ENCODE measurements at regions not wholly inside any gene's neighbourhood (a gene's known extent, or its start where the extent isn't known, plus 50 kb on each side); places are given as distances from the start of the nearest gene placed in this dataset.

- no peak for DNase-seq (ENCODE audit: low spot score)
- ChIA-PET POLR2A (no interaction called here), CTCF (no interaction called here)
- no peak overlapping the region for H3K4me3 Mint-ChIP-seq
- no peak for TF ChIP-seq FOXJ3 (CRISPR knock-in tag; IDR thresholded peaks at IDR 0.05; ENCODE audit: borderline replicate concordance)
- TF ChIP-seq ERG (CRISPR knock-in tag; IDR thresholded peaks at IDR 0.05), result no peak
- no peak for TF ChIP-seq ZBTB21 (CRISPR knock-in tag; IDR thresholded peaks at IDR 0.05; ENCODE audit: borderline replicate concordance)
- no peak for TF ChIP-seq SMAD4 (CRISPR knock-in tag; IDR thresholded peaks at IDR 0.05)
- TF ChIP-seq GRHL2 (CRISPR knock-in tag; IDR thresholded peaks at IDR 0.05; ENCODE audit: insufficient replicate concordance, severe bottlenecking), result no peak
- no peak for TF ChIP-seq FOXP1 (CRISPR knock-in tag; IDR thresholded peaks at IDR 0.05; ENCODE audit: borderline replicate concordance)
- no peak for TF ChIP-seq CREB1 (CRISPR knock-in tag; IDR thresholded peaks at IDR 0.05)
- no peak for ATAC-seq
- no peaks in the 10 kb centered on the region; the same call in 1 of the 2 replicates for H3K27me3 Mint-ChIP-seq (ENCODE audit: low read depth)
- H3K9me3 Mint-ChIP-seq, result peaks cover 5% of the 10 kb centered on the region
- H3K36me3 Mint-ChIP-seq, result no peaks in the 10 kb centered on the region
- H3K27ac Mint-ChIP-seq, result no peak overlapping the region
- no peaks in the 10 kb centered on the region for H3K4me1 Mint-ChIP-seq
Measured at GRCh38 chr1:67629370-67630075, 55.5 kb upstream of the GADD45A start.

- Mint-ChIP-seq H3K4me3 (no peak overlapping the region), H3K9me3 (peaks cover 5% of the 10 kb centered on the region), H3K27ac (no peak overlapping the region), H3K36me3 (no peaks in the 10 kb centered on the region), H3K27me3 (ENCODE audit: low read depth) (no peaks in the 10 kb centered on the region), H3K4me1 (no peaks in the 10 kb centered on the region)
- ATAC-seq (no peak), DNase-seq (ENCODE audit: low spot score) (no peak)
- CTCF ChIA-PET, result no interaction called here
- POLR2A ChIA-PET, result no interaction called here
- TF ChIP-seq ZNF317 (CRISPR knock-in tag; IDR thresholded peaks at IDR 0.05; ENCODE audit: borderline replicate concordance, low read depth) (no peak), CREM (CRISPR knock-in tag; IDR thresholded peaks at IDR 0.05) (no peak), ZNF532 (CRISPR knock-in tag; IDR thresholded peaks at IDR 0.05; ENCODE audit: borderline replicate concordance) (no peak), ZNF263 (CRISPR knock-in tag; IDR thresholded peaks at IDR 0.05; ENCODE audit: low read depth) (no peak), AFF4 (CRISPR knock-in tag; IDR thresholded peaks at IDR 0.05; ENCODE audit: borderline replicate concordance) (no peak), GRHL2 (CRISPR knock-in tag; IDR thresholded peaks at IDR 0.05; ENCODE audit: insufficient replicate concordance, severe bottlenecking) (no peak), NFYB (CRISPR knock-in tag; conservative IDR thresholded peaks at IDR 0.05; ENCODE audit: low read depth) (no peak)
- TF ChIP-seq, protein P1, sequence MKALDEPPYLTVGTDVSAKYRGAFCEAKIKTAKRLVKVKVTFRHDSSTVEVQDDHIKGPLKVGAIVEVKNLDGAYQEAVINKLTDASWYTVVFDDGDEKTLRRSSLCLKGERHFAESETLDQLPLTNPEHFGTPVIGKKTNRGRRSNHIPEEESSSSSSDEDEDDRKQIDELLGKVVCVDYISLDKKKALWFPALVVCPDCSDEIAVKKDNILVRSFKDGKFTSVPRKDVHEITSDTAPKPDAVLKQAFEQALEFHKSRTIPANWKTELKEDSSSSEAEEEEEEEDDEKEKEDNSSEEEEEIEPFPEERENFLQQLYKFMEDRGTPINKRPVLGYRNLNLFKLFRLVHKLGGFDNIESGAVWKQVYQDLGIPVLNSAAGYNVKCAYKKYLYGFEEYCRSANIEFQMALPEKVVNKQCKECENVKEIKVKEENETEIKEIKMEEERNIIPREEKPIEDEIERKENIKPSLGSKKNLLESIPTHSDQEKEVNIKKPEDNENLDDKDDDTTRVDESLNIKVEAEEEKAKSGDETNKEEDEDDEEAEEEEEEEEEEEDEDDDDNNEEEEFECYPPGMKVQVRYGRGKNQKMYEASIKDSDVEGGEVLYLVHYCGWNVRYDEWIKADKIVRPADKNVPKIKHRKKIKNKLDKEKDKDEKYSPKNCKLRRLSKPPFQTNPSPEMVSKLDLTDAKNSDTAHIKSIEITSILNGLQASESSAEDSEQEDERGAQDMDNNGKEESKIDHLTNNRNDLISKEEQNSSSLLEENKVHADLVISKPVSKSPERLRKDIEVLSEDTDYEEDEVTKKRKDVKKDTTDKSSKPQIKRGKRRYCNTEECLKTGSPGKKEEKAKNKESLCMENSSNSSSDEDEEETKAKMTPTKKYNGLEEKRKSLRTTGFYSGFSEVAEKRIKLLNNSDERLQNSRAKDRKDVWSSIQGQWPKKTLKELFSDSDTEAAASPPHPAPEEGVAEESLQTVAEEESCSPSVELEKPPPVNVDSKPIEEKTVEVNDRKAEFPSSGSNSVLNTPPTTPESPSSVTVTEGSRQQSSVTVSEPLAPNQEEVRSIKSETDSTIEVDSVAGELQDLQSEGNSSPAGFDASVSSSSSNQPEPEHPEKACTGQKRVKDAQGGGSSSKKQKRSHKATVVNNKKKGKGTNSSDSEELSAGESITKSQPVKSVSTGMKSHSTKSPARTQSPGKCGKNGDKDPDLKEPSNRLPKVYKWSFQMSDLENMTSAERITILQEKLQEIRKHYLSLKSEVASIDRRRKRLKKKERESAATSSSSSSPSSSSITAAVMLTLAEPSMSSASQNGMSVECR (CRISPR knock-in tag; IDR thresholded peaks at IDR 0.05; ENCODE audit: borderline replicate concordance), result no peak
- TF ChIP-seq, protein P2, sequence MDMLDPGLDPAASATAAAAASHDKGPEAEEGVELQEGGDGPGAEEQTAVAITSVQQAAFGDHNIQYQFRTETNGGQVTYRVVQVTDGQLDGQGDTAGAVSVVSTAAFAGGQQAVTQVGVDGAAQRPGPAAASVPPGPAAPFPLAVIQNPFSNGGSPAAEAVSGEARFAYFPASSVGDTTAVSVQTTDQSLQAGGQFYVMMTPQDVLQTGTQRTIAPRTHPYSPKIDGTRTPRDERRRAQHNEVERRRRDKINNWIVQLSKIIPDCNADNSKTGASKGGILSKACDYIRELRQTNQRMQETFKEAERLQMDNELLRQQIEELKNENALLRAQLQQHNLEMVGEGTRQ (CRISPR knock-in tag; IDR thresholded peaks at IDR 0.05), result no peak
Measured at GRCh38 chr1:67630438-67631045, 54.5 kb upstream of the GADD45A start.
